ENCODE measurements at regions not wholly inside any gene's neighbourhood (a gene's known extent, or its start where the extent isn't known, plus 50 kb on each side); places are given as distances from the start of the nearest gene placed in this dataset.
A peak's percentile ranks its signal among the peaks of the same experiment; 100 is the strongest.

DNA sequence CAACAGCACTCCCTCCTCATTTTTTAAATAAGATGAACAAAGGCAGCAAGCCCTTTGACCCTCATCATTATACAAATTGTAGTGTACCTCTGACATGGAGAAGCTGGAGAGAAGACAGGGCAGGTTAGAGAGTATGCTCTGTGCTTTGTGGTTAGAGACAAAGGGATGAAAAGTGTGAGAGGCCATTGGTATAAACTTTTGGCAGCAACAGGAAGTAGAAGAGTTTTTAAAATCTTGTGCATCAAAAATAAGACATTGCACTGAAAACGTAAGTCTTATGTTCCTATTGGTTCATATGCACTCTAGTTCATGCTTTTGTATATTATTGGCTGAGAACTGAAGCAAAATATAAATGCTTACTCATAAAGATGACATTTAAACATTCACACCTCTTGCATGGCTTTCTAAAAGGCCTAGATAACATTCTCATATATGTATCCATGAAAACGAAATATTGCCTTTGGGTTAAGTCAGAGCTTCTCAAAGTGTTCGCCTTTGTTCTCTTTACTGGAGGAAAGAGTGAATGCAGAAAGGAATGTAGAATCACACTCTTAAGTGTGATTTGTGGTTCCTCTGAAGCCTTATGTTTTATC is 158.0 kb downstream of the PALM2AKAP2 start:
- Histone ChIP-seq H4K8ac (ENCODE audit: low read depth in 2 of 2, low read length in 2 of 2) (no peak overlapping the region), H2AFZ (replicated peaks; ENCODE audit: low read length, poor library complexity) (no peak overlapping the region), H3K18ac (ENCODE audit: low read depth, low read length) (no peak overlapping the region), H3K23ac (ENCODE audit: low read depth, low read length) (peak overlapping the region; percentile 45; the same call in 1 of the 2 replicates), H3K9ac (ENCODE audit: low read depth, low read length) (no peak overlapping the region), H4K91ac (ENCODE audit: insufficient read depth, low read depth, low read length) (no peak overlapping the region), H3K14ac (replicated peaks; ENCODE audit: low read depth, low read length) (0 out of 2 replicates have a peak overlapping the region, but pooled peaks have one; percentile 37), H2BK5ac (ENCODE audit: low read depth, low read length, poor library complexity, severe bottlenecking) (no peak overlapping the region), H3K4me1 (ENCODE audit: control insufficient read depth, insufficient read depth, low read length) (peaks cover 5% of the 10 kb centered on the region), H3K27me3 (ENCODE audit: control insufficient read depth, insufficient read depth, low read length) (no peaks in the 10 kb centered on the region), H4K20me1 (ENCODE audit: insufficient read depth, low read length) (no peaks in the 10 kb centered on the region), H2AK5ac (ENCODE audit: low read depth, low read length) (peak overlapping the region; percentile 27; the same call in 1 of the 2 replicates), H3K27ac (ENCODE audit: insufficient read depth, low read length) (no peak overlapping the region), H3K4ac (ENCODE audit: low read depth, low read length) (no peak overlapping the region), H2BK120ac (ENCODE audit: low read depth, low read length) (no peak overlapping the region), H3K36me3 (ENCODE audit: control insufficient read depth, insufficient read depth, low read length) (no peaks in the 10 kb centered on the region; the same call in 1 of the 2 replicates), H3K4me2 (ENCODE audit: low read depth, low read length) (no peak overlapping the region), H3K4me3 (ENCODE audit: insufficient read depth, low read depth, low read length) (no peak overlapping the region), H4K5ac (ENCODE audit: low read depth, low read length) (no peak overlapping the region), H2BK15ac (ENCODE audit: low read depth, low read length) (no peak overlapping the region), H3K9me3 (ENCODE audit: control insufficient read depth, insufficient read depth, low read length) (no peaks in the 10 kb centered on the region), H2AK9ac (replicated peaks; ENCODE audit: low read depth, low read length, poor library complexity) (no peak overlapping the region), H3K56ac (ENCODE audit: extremely low read depth, insufficient read depth, low read length) (no peak overlapping the region), H2BK20ac (ENCODE audit: low read depth, low read length) (no peak overlapping the region), H3K9me1 (ENCODE audit: insufficient read depth, low read length) (peaks cover 14% of the 10 kb centered on the region; the same call in 1 of the 2 replicates), H3K79me1 (ENCODE audit: low read depth in 1 of 2, low read length in 2 of 2) (peaks cover 8 to 16% of the 10 kb centered on the region in 2 experiments; a peak in 3 of 4 replicates)
- ChIA-PET CTCF (no interaction called here), POLR2A (ENCODE audit: unreplicated experiment) (no interaction called here)
- no CpG with 5 or more reads among the region's 3 CpGs for WGBS, 2 experiments (ENCODE audit: extremely low coverage in 2 of 2, insufficient read length in 1 of 2)
- TF ChIP-seq FOS (IDR thresholded peaks at IDR 0.05; ENCODE audit: low read depth, low read length) (no peak), RAD21 (IDR thresholded peaks at IDR 0.05; ENCODE audit: low read length) (no peak)
- TF ChIP-seq, protein P1, sequence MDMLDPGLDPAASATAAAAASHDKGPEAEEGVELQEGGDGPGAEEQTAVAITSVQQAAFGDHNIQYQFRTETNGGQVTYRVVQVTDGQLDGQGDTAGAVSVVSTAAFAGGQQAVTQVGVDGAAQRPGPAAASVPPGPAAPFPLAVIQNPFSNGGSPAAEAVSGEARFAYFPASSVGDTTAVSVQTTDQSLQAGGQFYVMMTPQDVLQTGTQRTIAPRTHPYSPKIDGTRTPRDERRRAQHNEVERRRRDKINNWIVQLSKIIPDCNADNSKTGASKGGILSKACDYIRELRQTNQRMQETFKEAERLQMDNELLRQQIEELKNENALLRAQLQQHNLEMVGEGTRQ (IDR thresholded peaks at IDR 0.05; ENCODE audit: low read depth, low read length), result no peak
- in situ Hi-C loops (cut with MboI; ENCODE audit: low sequenced_read_pairs), result no loop called here
- intact Hi-C loops (cut with micrococcal nuclease), result no loop called here
- DNase-seq (no peak), ATAC-seq (ENCODE audit: low read depth) (no peak)
- dilution Hi-C loops (cut with HindIII; ENCODE audit: low sequenced_read_pairs, unreplicated experiment), result no loop called here
- BruUV-seq (replicated peaks), result no TSS peak

Measured in IMR-90 (cell line).